HEK293 (cell line): ENCODE measurements at regions not wholly inside any gene's neighbourhood (a gene's known extent, or its start where the extent isn't known, plus 50 kb on each side); places are given as distances from the start of the nearest gene placed in this dataset.

Experiments used
- CTCF ChIA-PET: fragments of 350-600 bp; formaldehyde crosslinking; extraction: SDS; loops from one replicate; lab custom pipeline; 2021; ENCODE audit warnings: antibody characterized with exemption; lab: Yijun Ruan, JAX
- POLR2A ChIA-PET: fragments of 300-600 bp; formaldehyde crosslinking; extraction: SDS; loops from one replicate; lab custom pipeline; 2020; ENCODE audit warnings: antibody characterized with exemption, inconsistent platforms; lab: Yijun Ruan, JAX
- H3K27ac ChIP-seq: fragments of 200-500 bp; sonication (Bioruptor generic); 2 replicates; pipeline ENCODE4 v1.5.1; 2014; ENCODE audit warnings: low read depth, low read length, control low read depth, inconsistent platforms; ENCODE audit errors: extremely low read depth
- H3K36me3 ChIP-seq, 2 experiments: fragments of 200-500 bp in 1 of 2; sonication (Bioruptor generic) in 1 of 2; 1 replicate in 1 of 2; 2 replicates in 1 of 2; pipeline ENCODE4 v1.5.1; 2014 to 2017; ENCODE audit warnings: inconsistent platforms in 2 of 2, low read length in 2 of 2; ENCODE audit not compliant: control insufficient read depth in 2 of 2, insufficient read depth in 1 of 2
- H3K4me1 ChIP-seq: fragments of 200-500 bp; sonication (Bioruptor generic); 2 replicates; pipeline ENCODE4 v1.5.1; 2014; ENCODE audit warnings: mild to moderate bottlenecking, low read length, inconsistent platforms; ENCODE audit not compliant: control insufficient read depth, insufficient read depth
- H3K4me3 ChIP-seq: 2 replicates; pipeline ENCODE4 v1.5.1; 2011; ENCODE audit warnings: low read depth, mild to moderate bottlenecking, control low read depth, low read length, moderate library complexity
- H3K9me3 ChIP-seq: fragments of 200-500 bp; sonication (Bioruptor generic); 2 replicates; pipeline ENCODE4 v1.5.1; 2014; ENCODE audit warnings: low read depth, low read length, inconsistent platforms; ENCODE audit not compliant: control insufficient read depth, insufficient read depth
- BCL11A ChIP-seq: fragments of 450-650 bp; formaldehyde crosslinking; IDR thresholded peaks from 2 replicates; pipeline ENCODE4 v1.5.1; 2016; ENCODE audit warnings: low read depth, missing biosample characterization, missing genetic modification characterization
- GLIS1 ChIP-seq: fragments of 450-650 bp; formaldehyde crosslinking; IDR thresholded peaks from 2 replicates; pipeline ENCODE4 v1.5.1; 2016; ENCODE audit warnings: missing biosample characterization, missing genetic modification characterization
- KLF10 ChIP-seq: fragments of 450-650 bp; IDR thresholded peaks from 2 replicates; pipeline ENCODE4 v1.5.1; 2018; ENCODE audit warnings: missing biosample characterization, mild to moderate bottlenecking, missing genetic modification characterization
- KLF16 ChIP-seq: fragments of 450-650 bp; formaldehyde crosslinking; IDR thresholded peaks from 2 replicates; pipeline ENCODE4 v1.5.1; 2017; ENCODE audit warnings: missing biosample characterization, missing genetic modification characterization
- PRDM1 ChIP-seq: fragments of 450-650 bp; formaldehyde crosslinking; IDR thresholded peaks from 2 replicates; pipeline ENCODE4; 2016; ENCODE audit warnings: missing biosample characterization, missing genetic modification characterization
- WT1 ChIP-seq: fragments of 450-650 bp; formaldehyde crosslinking; IDR thresholded peaks from 2 replicates; pipeline ENCODE4 v1.5.1; 2016; ENCODE audit warnings: missing biosample characterization, missing genetic modification characterization
- ZEB2 ChIP-seq: fragments of 450-650 bp; formaldehyde crosslinking; IDR thresholded peaks from 2 replicates; pipeline ENCODE4 v1.5.1; 2016; ENCODE audit warnings: missing biosample characterization, missing genetic modification characterization
- ZNF157 ChIP-seq: fragments of 450-650 bp; formaldehyde crosslinking; IDR thresholded peaks from 2 replicates; pipeline ENCODE4 v1.5.1; 2016; ENCODE audit warnings: missing biosample characterization, missing genetic modification characterization
- ZNF211 ChIP-seq: fragments of 450-650 bp; formaldehyde crosslinking; IDR thresholded peaks from 2 replicates; pipeline ENCODE4 v1.5.1; 2016; ENCODE audit warnings: low read depth, missing biosample characterization, missing genetic modification characterization
- ZNF23 ChIP-seq: fragments of 450-650 bp; formaldehyde crosslinking; IDR thresholded peaks from 2 replicates; pipeline ENCODE4 v1.5.1; 2016; ENCODE audit warnings: missing biosample characterization, missing genetic modification characterization, borderline replicate concordance
- ZNF335 ChIP-seq: fragments of 450-650 bp; formaldehyde crosslinking; conservative IDR thresholded peaks from 2 replicates; pipeline ENCODE4 v1.5.1; 2016; ENCODE audit warnings: missing biosample characterization, missing genetic modification characterization
- ZNF350 ChIP-seq: fragments of 450-650 bp; formaldehyde crosslinking; IDR thresholded peaks from 2 replicates; pipeline ENCODE4 v1.5.0; 2017; ENCODE audit warnings: missing biosample characterization, mild to moderate bottlenecking, missing genetic modification characterization
- ZNF354C ChIP-seq: fragments of 450-650 bp; formaldehyde crosslinking; IDR thresholded peaks from 2 replicates; pipeline ENCODE4 v1.5.1; 2016; ENCODE audit warnings: missing biosample characterization, missing genetic modification characterization, low read depth, borderline replicate concordance
- ZNF423 ChIP-seq: fragments of 450-650 bp; formaldehyde crosslinking; IDR thresholded peaks from 2 replicates; pipeline ENCODE4 v1.5.1; 2016; ENCODE audit warnings: missing biosample characterization, missing genetic modification characterization
- ZNF529 ChIP-seq: fragments of 450-650 bp; formaldehyde crosslinking; IDR thresholded peaks from 2 replicates; pipeline ENCODE4 v1.5.1; 2017; ENCODE audit warnings: missing genetic modification characterization, missing biosample characterization; ENCODE audit not compliant: insufficient replicate concordance
- ZNF571 ChIP-seq: fragments of 450-650 bp; formaldehyde crosslinking; IDR thresholded peaks from 2 replicates; pipeline ENCODE4 v1.5.0; 2017; ENCODE audit warnings: missing biosample characterization, missing genetic modification characterization
- ZNF600 ChIP-seq: fragments of 450-650 bp; formaldehyde crosslinking; IDR thresholded peaks from 2 replicates; pipeline ENCODE4 v1.5.1; 2016; ENCODE audit warnings: missing biosample characterization, missing genetic modification characterization
- ZNF623 ChIP-seq: fragments of 450-650 bp; formaldehyde crosslinking; IDR thresholded peaks from 2 replicates; pipeline ENCODE4 v1.5.1; 2016; ENCODE audit warnings: missing biosample characterization, missing genetic modification characterization
- ZNF660 ChIP-seq: fragments of 450-650 bp; IDR thresholded peaks from 2 replicates; pipeline ENCODE4 v1.5.1; 2018; ENCODE audit warnings: missing biosample characterization, mild to moderate bottlenecking, missing genetic modification characterization
- ZNF701 ChIP-seq: fragments of 450-650 bp; formaldehyde crosslinking; IDR thresholded peaks from 2 replicates; pipeline ENCODE4 v1.5.1; 2016; ENCODE audit warnings: missing biosample characterization, missing genetic modification characterization
- ZNF707 ChIP-seq: fragments of 450-650 bp; formaldehyde crosslinking; IDR thresholded peaks from 2 replicates; pipeline ENCODE4 v1.5.1; 2016; ENCODE audit warnings: missing biosample characterization, missing genetic modification characterization
- ZNF830 ChIP-seq: fragments of 450-650 bp; IDR thresholded peaks from 2 replicates; pipeline ENCODE4 v1.5.0; 2018; ENCODE audit warnings: missing biosample characterization, missing genetic modification characterization, low read depth, mild to moderate bottlenecking, moderate library complexity
- ZSCAN23 ChIP-seq: fragments of 450-650 bp; formaldehyde crosslinking; IDR thresholded peaks from 2 replicates; pipeline ENCODE4 v1.5.1; 2016; ENCODE audit warnings: missing biosample characterization, missing genetic modification characterization
- TF ChIP-seq, protein P1 (sequence below): fragments of 450-650 bp; formaldehyde crosslinking; IDR thresholded peaks from 2 replicates; pipeline ENCODE4 v1.5.1; 2017; ENCODE audit warnings: missing biosample characterization, missing genetic modification characterization
- TF ChIP-seq, protein P2 (sequence below): fragments of 450-650 bp; formaldehyde crosslinking; IDR thresholded peaks from 2 replicates; pipeline ENCODE4 v1.5.1; 2016; ENCODE audit warnings: missing biosample characterization, missing genetic modification characterization
- TF ChIP-seq, protein P3 (sequence below): fragments of 450-650 bp; formaldehyde crosslinking; conservative IDR thresholded peaks from 2 replicates; pipeline ENCODE4 v1.5.1; 2016; ENCODE audit warnings: low read depth, missing biosample characterization, missing genetic modification characterization
- TF ChIP-seq, protein P4 (sequence below): fragments of 450-650 bp; formaldehyde crosslinking; IDR thresholded peaks from 2 replicates; pipeline ENCODE4 v1.5.1; 2016; ENCODE audit warnings: missing biosample characterization, missing genetic modification characterization

DNA sequence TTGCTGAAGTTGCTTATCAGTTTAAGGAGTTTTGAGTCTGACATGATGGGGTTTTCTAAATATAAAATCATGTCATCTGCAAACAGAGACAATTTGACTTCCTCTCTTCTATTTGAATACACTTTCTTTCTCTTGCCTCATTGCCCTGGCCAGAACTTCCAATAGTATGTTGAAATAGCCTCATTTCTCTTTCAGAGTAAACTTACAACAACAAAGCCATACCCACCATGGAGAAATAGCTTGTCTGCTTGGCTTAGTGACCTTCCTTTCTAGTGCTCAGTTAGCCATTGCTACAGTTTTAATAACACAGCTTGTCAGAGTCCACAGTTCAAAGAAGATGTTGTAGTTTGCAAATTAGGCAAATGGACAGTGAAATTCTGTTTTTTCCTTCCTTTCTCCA is 228.0 kb downstream of the ETAA1 start:
- H3K4me3 ChIP-seq = no peak overlapping the region
- H3K9me3 ChIP-seq = no peaks in the 10 kb centered on the region
- H3K27ac ChIP-seq = no peak overlapping the region
- ChIA-PET POLR2A (no interaction called here), CTCF (interaction anchor here (0.7 kb wide), 1 partner anchor 9 kb away, joined by 4 read pairs; no protein-coding TSS in a partner anchor)
- TF ChIP-seq, protein P1, sequence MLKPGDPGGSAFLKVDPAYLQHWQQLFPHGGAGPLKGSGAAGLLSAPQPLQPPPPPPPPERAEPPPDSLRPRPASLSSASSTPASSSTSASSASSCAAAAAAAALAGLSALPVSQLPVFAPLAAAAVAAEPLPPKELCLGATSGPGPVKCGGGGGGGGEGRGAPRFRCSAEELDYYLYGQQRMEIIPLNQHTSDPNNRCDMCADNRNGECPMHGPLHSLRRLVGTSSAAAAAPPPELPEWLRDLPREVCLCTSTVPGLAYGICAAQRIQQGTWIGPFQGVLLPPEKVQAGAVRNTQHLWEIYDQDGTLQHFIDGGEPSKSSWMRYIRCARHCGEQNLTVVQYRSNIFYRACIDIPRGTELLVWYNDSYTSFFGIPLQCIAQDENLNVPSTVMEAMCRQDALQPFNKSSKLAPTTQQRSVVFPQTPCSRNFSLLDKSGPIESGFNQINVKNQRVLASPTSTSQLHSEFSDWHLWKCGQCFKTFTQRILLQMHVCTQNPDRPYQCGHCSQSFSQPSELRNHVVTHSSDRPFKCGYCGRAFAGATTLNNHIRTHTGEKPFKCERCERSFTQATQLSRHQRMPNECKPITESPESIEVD = no peak
- TF ChIP-seq KLF16 (tag by site-specific recombination) (no peak), ZNF701 (no peak), ZNF707 (tag by site-specific recombination) (no peak), ZNF660 (tag by site-specific recombination) (no peak), ZEB2 (tag by site-specific recombination) (no peak), WT1 (tag by site-specific recombination) (no peak), ZNF23 (no peak), ZNF830 (tag by site-specific recombination) (no peak)
- TF ChIP-seq, protein P2, sequence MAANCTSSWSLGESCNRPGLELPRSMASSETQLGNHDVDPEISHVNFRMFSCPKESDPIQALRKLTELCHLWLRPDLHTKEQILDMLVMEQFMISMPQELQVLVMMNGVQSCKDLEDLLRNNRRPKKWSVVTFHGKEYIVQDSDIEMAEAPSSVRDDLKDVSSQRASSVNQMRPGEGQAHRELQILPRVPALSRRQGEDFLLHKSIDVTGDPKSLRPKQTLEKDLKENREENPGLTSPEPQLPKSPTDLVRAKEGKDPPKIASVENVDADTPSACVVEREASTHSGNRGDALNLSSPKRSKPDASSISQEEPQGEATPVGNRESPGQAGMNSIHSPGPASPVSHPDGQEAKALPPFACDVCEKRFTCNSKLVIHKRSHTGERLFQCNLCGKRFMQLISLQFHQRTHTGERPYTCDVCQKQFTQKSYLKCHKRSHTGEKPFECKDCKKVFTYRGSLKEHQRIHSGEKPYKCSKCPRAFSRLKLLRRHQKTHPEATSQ (tag by site-specific recombination) = no peak
- H3K4me1 ChIP-seq = no peaks in the 10 kb centered on the region
- no peaks in the 10 kb centered on the region for H3K36me3 ChIP-seq

DNA sequence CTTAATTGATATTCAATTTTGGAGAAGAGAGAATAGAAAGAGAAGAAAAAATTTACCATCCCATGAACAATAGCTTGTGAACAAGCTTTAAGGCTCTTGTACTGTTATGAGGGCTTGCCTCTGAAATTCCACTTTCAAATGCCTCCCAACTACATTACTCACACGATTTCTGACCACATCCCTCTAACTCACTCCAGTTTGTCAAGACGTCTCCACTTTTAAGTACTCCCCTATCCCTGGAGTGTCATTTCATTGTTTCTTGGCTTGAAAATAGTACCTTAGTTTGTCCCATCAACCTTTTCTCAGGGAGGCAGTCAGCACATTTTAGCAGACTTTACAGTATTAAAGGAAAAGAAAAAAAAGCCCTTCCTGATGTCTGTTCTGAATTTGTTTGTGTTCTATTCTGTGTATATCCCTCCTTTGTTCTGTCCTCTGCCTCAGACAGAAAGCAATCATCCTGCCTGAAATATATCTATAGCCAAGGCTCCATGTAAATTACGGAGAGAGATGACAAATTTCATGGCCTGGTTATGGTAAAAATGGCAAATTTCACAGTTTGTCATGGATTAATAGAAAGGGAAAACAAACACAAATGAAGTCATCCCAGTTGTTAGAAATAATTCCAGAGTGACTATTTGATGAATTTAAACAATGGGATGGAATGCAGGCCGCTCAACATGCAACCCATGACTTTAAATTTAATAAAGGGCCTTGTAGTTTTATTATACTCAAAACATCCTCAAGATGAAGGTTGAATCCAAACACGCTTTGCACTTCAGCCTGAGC is 228.8 kb downstream of the ETAA1 start:
- Histone ChIP-seq H3K4me1 (no peaks in the 10 kb centered on the region), H3K4me3 (no peak overlapping the region), H3K9me3 (no peaks in the 10 kb centered on the region), H3K36me3 (no peaks in the 10 kb centered on the region), H3K27ac (no peak overlapping the region)
- POLR2A ChIA-PET = no interaction called here
- CTCF ChIA-PET = interaction anchor here (0.7 kb wide), 1 partner anchor 8 kb away, joined by 4 read pairs; no protein-coding TSS in a partner anchor
- TF ChIP-seq ZNF600 = no peak
- no peak for TF ChIP-seq ZNF157 (tag by site-specific recombination)
- TF ChIP-seq, protein P3, sequence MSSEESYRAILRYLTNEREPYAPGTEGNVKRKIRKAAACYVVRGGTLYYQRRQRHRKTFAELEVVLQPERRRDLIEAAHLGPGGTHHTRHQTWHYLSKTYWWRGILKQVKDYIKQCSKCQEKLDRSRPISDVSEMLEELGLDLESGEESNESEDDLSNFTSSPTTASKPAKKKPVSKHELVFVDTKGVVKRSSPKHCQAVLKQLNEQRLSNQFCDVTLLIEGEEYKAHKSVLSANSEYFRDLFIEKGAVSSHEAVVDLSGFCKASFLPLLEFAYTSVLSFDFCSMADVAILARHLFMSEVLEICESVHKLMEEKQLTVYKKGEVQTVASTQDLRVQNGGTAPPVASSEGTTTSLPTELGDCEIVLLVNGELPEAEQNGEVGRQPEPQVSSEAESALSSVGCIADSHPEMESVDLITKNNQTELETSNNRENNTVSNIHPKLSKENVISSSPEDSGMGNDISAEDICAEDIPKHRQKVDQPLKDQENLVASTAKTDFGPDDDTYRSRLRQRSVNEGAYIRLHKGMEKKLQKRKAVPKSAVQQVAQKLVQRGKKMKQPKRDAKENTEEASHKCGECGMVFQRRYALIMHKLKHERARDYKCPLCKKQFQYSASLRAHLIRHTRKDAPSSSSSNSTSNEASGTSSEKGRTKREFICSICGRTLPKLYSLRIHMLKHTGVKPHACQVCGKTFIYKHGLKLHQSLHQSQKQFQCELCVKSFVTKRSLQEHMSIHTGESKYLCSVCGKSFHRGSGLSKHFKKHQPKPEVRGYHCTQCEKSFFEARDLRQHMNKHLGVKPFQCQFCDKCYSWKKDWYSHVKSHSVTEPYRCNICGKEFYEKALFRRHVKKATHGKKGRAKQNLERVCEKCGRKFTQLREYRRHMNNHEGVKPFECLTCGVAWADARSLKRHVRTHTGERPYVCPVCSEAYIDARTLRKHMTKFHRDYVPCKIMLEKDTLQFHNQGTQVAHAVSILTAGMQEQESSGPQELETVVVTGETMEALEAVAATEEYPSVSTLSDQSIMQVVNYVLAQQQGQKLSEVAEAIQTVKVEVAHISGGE = no peak
- TF ChIP-seq ZNF571 (tag by site-specific recombination) = no peak
- TF ChIP-seq BCL11A = no peak
- TF ChIP-seq ZSCAN23 = no peak
- TF ChIP-seq ZNF707 (tag by site-specific recombination) = no peak
- TF ChIP-seq ZNF211 (tag by site-specific recombination) = no peak
- no peak for TF ChIP-seq ZNF350
- no peak for TF ChIP-seq ZNF623 (tag by site-specific recombination)
- TF ChIP-seq GLIS1 (tag by site-specific recombination) = no peak
- no peak for TF ChIP-seq ZNF335
- TF ChIP-seq ZNF423 (tag by site-specific recombination) = no peak
- TF ChIP-seq PRDM1 (tag by site-specific recombination) = no peak
- no peak for TF ChIP-seq ZNF354C (tag by site-specific recombination)
- TF ChIP-seq, protein P4, sequence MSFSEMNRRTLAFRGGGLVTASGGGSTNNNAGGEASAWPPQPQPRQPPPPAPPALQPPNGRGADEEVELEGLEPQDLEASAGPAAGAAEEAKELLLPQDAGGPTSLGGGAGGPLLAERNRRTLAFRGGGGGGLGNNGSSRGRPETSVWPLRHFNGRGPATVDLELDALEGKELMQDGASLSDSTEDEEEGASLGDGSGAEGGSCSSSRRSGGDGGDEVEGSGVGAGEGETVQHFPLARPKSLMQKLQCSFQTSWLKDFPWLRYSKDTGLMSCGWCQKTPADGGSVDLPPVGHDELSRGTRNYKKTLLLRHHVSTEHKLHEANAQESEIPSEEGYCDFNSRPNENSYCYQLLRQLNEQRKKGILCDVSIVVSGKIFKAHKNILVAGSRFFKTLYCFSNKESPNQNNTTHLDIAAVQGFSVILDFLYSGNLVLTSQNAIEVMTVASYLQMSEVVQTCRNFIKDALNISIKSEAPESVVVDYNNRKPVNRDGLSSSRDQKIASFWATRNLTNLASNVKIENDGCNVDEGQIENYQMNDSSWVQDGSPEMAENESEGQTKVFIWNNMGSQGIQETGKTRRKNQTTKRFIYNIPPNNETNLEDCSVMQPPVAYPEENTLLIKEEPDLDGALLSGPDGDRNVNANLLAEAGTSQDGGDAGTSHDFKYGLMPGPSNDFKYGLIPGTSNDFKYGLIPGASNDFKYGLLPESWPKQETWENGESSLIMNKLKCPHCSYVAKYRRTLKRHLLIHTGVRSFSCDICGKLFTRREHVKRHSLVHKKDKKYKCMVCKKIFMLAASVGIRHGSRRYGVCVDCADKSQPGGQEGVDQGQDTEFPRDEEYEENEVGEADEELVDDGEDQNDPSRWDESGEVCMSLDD (tag by site-specific recombination) = no peak
- TF ChIP-seq KLF10 (tag by site-specific recombination) = no peak
- no peak for TF ChIP-seq ZNF529 (tag by site-specific recombination)
